ENCODE measurements at regions not wholly inside any gene's neighbourhood (a gene's known extent, or its start where the extent isn't known, plus 50 kb on each side); places are given as distances from the start of the nearest gene placed in this dataset.

- Mint-ChIP-seq H3K9me3 (peaks cover 23 to 42% (median 37%) of the 10 kb centered on the region in 7 donors), H3K4me1 (no peaks in the 10 kb centered on the region), H3K27ac (no peak overlapping the region), H3K27me3 (ENCODE audit: low read depth in 3 of 3) (peaks cover 0 to 2% (median 1%) of the 10 kb centered on the region in 3 donors), H3K4me3 (no peak overlapping the region), H3K36me3 (no peaks in the 10 kb centered on the region)
- no peak overlapping the region for H3K4me3 ChIP-seq (replicated peaks in 1 of 3; ENCODE audit: low read depth in 2 of 3, low read length in 3 of 3)
- no peaks in the 10 kb centered on the region for H3K4me1 ChIP-seq (ENCODE audit: control insufficient read depth in 1 of 2, insufficient read depth in 2 of 2, low read length in 2 of 2)
- no peak overlapping the region for H3K9ac ChIP-seq (ENCODE audit: insufficient read depth, low read length, poor library complexity, severe bottlenecking)
- no peak for TF ChIP-seq CTCF (IDR thresholded peaks at IDR 0.05)
- H3K27me3 ChIP-seq (ENCODE audit: control insufficient read depth in 2 of 2, insufficient read depth in 2 of 2, low read length in 2 of 2), result no peaks in the 10 kb centered on the region
- no peaks in the 10 kb centered on the region for H3K36me3 ChIP-seq (replicated peaks in 1 of 2; ENCODE audit: control insufficient read depth in 1 of 2, insufficient read depth in 2 of 2, low read length in 2 of 2)
- H2AFZ ChIP-seq (ENCODE audit: insufficient read depth, low read depth, low read length, poor library complexity, severe bottlenecking), result no peak overlapping the region
- no peak overlapping the region for H3K27ac ChIP-seq (ENCODE audit: low read depth in 1 of 2, low read length in 2 of 2)
- no peak overlapping the region for H3K4me2 ChIP-seq (replicated peaks; ENCODE audit: extremely low read depth, low read length, poor library complexity, severe bottlenecking)
- no CpG with 5 or more reads among the region's 3 CpGs for WGBS (ENCODE audit: insufficient coverage)
- no peak for DNase-seq
- intact Hi-C loops (cut with micrococcal nuclease), result no loop called here
- H4K20me1 ChIP-seq (ENCODE audit: insufficient read depth, low read length), result no peaks in the 10 kb centered on the region
- H3K9me3 ChIP-seq (replicated peaks in 1 of 2; ENCODE audit: control insufficient read depth in 1 of 2, insufficient read depth in 1 of 2, low read length in 2 of 2), result peaks cover 33 to 39% of the 10 kb centered on the region in 2 donors
- H3K79me2 ChIP-seq (ENCODE audit: insufficient read depth, low read length), result no peaks in the 10 kb centered on the region
Measured at GRCh38 chr14:101167428-101167827, 263.9 kb upstream of the RTL1 start.

- Mint-ChIP-seq H3K27me3 (ENCODE audit: low read depth in 3 of 3) (peaks cover 0 to 2% (median 2%) of the 10 kb centered on the region in 3 donors), H3K4me3 (no peak overlapping the region), H3K4me1 (no peaks in the 10 kb centered on the region), H3K27ac (no peak overlapping the region), H3K36me3 (no peaks in the 10 kb centered on the region), H3K9me3 (peaks cover 24 to 47% (median 34%) of the 10 kb centered on the region in 7 donors)
- intact Hi-C loops (cut with micrococcal nuclease), result no loop called here
- Histone ChIP-seq H3K4me1 (ENCODE audit: control insufficient read depth in 1 of 2, insufficient read depth in 2 of 2, low read length in 2 of 2) (no peaks in the 10 kb centered on the region), H3K36me3 (replicated peaks in 1 of 2; ENCODE audit: control insufficient read depth in 1 of 2, insufficient read depth in 2 of 2, low read length in 2 of 2) (no peaks in the 10 kb centered on the region), H3K9ac (ENCODE audit: insufficient read depth, low read length, poor library complexity, severe bottlenecking) (no peak overlapping the region), H3K27ac (ENCODE audit: low read depth in 1 of 2, low read length in 2 of 2) (no peak overlapping the region), H4K20me1 (ENCODE audit: insufficient read depth, low read length) (no peaks in the 10 kb centered on the region), H2AFZ (ENCODE audit: insufficient read depth, low read depth, low read length, poor library complexity, severe bottlenecking) (no peak overlapping the region), H3K79me2 (ENCODE audit: insufficient read depth, low read length) (no peaks in the 10 kb centered on the region), H3K4me2 (replicated peaks; ENCODE audit: extremely low read depth, low read length, poor library complexity, severe bottlenecking) (no peak overlapping the region), H3K4me3 (replicated peaks in 1 of 3; ENCODE audit: low read depth in 2 of 3, low read length in 3 of 3) (no peak overlapping the region), H3K9me3 (replicated peaks in 1 of 2; ENCODE audit: control insufficient read depth in 1 of 2, insufficient read depth in 1 of 2, low read length in 2 of 2) (peaks cover 33 to 39% of the 10 kb centered on the region in 2 donors), H3K27me3 (ENCODE audit: control insufficient read depth in 2 of 2, insufficient read depth in 2 of 2, low read length in 2 of 2) (no peaks in the 10 kb centered on the region)
- DNase-seq, result no peak
- 87% methylated on average over 3 of the region's 8 CpGs for WGBS (ENCODE audit: insufficient coverage)
- TF ChIP-seq CTCF (IDR thresholded peaks at IDR 0.05), result no peak
Measured at GRCh38 chr14:101169267-101169666, 265.7 kb upstream of the RTL1 start.

Data from CD14-positive monocyte (primary cell).